Hematopoietic multipotent progenitor cell treated with erythropoietin and hydrocortisone succinate and interleukin-3 and kit ligand, for 15 days (in vitro differentiated cells): ENCODE measurements at regions not wholly inside any gene's neighbourhood (a gene's known extent, or its start where the extent isn't known, plus 50 kb on each side); places are given as distances from the start of the nearest gene placed in this dataset.

ENCODE experiments used
- DNase-seq: peaks from one replicate; pipeline ENCODE4 v3.0.0-alpha.2; 2015; ENCODE audit warnings: low spot score

- DNase-seq: no peak
Measured at GRCh38 chrX:22325096-22325495, 52.4 kb downstream of the CBLL2 start.

- no peak for DNase-seq
Measured at GRCh38 chrX:22329783-22330182, 57.1 kb downstream of the CBLL2 start.

DNA sequence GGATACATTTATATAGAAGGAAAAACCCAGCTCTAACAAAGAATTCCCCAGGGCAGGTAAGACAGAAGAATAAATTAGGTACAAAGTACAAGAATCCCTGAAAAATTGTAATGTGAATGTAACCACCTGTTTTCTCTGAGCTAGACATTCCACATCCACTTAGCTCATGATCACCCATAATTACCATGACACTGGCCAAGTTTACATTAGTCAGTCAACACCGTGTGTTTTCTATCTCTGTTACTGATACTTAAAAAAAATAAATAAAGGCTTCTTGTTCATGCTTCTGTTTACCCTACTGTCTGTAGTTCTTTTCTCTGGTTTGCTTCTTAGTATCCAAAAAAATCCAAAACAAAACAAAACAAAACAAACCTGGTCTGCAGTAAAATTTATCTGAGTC lies 66.0 kb downstream of the CBLL2 start:
- no peak for DNase-seq

DNA sequence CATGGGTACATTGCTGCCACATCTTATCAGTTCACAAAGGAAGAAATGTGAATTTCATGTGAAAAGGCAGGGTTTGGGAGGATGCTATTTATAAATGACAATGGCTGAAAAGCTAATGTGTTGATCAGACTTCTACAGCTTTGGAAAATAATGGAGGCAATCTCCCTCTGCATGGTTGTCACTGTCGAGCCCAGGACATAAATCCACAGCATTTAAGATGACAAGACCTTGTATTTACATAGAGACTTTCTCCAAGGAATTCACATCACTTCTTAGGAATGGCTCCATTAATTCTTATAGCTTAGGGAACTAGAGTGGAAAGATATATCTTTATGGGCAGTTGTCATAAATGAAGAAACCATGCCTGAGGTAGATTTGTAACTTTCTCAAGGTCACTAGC lies 66.7 kb downstream of the CBLL2 start:
- DNase-seq: no peak

DNA sequence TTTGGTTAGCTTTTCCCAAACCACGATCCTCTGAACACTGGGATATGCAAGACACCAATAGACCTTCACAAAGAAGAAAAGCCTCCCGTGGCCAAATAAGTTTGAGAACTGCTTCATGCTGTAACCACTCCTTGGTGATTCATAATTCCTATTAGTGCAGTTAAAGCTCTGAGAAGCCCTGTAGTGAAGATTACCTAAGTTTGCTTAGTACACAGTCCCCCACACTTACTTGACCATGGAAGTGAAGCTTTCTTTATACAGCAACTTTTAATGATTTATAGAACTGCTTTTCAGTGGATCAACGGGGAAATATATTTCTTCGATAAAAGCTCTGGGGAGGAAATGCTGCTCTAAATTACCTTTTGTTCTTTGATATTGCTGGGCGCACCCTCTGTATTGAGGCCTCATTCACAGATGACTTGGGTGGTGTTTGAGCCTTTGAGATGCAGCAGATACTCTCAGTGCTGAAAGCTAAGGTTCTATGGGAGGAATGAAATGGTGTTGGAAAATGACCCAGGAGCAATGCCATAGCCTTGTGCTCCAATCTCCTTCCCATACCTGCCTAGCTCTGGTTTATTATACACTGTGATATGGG lies 67.4 kb downstream of the CBLL2 start:
- DNase-seq: no peak

GRCh38 chrX:22343192-22343591 lies 70.5 kb downstream of the CBLL2 start:
- no peak for DNase-seq

DNA sequence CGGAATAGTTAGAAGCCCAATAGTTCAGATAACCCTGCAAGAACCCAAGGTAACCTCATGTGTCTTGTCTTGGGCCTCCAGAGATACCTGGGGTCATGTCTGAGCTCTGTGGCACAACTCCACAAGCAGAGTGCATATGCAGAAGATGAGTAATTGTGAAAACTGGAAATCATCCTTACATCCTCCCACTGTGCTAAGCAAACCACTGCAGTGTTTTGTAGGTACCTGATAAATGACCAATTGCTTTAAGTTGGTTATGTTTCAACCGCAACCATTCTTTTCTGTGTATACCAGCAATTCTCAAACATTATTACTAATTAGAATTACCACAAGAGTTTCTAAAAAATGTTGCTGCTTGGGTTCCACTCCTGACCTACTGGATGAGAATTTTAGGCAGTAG lies 73.2 kb downstream of the CBLL2 start:
- no peak for DNase-seq

DNA sequence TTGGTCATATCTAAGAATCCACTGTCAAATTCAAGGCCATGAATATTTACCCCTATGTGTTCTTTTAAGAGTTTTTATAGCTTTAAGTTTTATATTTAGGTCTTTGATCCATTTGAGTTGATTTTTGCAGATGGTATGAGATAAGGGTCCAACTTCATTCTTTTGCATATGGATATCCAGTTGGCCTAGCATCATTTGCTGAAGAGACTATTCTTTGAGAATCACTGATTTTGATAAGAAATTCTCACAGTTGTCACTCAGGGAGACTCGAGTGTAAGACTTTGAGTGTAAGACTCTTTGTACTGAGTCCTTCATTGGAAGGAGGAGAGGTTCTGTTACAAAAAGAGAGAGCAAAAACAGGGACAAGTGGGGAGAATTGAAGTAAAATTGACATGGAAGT lies 74.8 kb downstream of the CBLL2 start:
- no peak for DNase-seq

- no peak for DNase-seq
Measured at GRCh38 chrX:22349116-22349515, 76.4 kb downstream of the CBLL2 start.

GRCh38 chrX:22351076-22351475 lies 78.4 kb downstream of the CBLL2 start:
- DNase-seq: no peak

DNA sequence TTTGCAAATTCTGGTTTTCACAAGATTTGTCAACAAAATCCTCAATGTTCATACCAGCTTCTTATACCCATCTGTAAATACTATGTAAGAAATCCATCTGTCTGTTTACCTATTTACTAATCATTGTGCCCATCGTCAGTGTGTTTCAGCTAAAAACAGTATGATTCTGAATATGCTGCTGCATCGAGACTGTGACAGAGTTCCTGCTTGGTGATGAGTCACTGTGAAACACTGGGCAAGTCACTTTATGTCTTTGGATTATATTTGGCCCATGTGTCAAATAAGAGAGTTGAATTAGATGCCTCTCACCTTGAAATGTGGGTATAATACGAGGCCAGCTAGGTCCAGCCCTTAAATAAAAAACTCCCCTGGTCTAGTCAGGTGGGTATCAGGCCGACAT lies 79.3 kb downstream of the CBLL2 start:
- DNase-seq: no peak

GRCh38 chrX:22357621-22358020 lies 84.9 kb downstream of the CBLL2 start:
- no peak for DNase-seq

DNA sequence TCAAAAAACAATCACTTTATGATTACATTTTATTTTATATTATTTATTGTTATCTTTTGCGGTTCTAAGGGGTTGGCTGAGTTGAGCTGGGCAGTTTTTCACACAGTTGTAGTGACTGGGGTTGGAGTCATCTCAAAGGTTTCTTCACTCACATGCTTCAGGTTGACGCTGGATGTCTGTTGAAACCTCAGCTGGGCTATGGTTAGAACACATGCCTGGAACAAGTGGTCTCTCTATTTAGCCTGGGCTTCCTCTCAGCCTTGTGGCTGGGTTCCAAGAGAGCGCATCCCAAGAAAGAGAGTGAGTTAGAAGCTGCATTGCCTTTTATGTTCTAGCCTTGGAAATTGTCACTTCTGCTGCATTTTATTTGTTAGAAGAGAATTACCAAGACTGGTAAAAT lies 87.4 kb downstream of the CBLL2 start:
- no peak for DNase-seq

GRCh38 chrX:22365460-22365859 lies 92.7 kb downstream of the CBLL2 start:
- DNase-seq: no peak

DNA sequence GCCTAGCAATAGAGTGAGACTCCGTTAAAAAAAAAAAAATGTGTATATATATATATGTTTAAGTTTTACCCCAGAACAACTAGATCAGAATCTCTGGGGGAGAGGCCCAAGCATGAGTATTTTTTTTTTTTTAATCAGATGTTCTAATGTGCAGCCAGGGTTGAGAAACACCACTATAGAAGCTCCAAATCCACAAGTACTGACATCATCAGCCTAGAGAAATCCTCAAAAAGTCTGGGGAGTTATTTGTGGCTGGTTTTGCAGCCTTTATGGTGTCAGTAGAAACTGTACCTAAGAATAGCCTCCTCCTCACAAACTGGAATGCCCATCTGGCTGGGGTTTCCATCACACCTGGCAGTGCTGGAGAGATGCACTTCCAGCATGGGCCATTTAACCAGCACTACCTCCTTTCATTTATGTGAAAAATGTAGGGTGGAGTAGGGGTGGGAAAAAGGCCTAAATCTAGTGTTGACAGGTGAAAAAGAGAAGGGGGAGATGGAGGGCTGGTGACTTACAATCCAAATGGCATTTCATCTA lies 93.5 kb downstream of the CBLL2 start:
- no peak for DNase-seq

DNA sequence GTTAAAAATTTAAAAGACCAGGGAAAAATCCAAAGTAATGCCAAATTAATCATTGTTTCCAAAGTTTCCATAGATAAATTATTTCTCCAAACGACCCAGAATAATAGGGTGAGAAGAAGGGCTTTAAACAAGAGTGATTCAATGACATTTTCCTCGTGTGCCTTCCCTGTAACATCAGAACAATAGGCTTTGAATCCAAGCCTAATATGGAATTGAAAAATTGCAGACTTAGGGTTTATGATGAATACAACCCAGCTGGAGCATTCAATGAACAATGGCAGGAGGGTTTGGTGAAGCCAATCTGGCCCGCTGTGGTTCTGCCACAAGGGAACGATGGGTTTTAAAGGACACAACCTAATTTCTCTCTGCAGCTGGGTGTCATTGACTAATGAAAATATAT lies 94.2 kb downstream of the CBLL2 start:
- no peak for DNase-seq

DNA sequence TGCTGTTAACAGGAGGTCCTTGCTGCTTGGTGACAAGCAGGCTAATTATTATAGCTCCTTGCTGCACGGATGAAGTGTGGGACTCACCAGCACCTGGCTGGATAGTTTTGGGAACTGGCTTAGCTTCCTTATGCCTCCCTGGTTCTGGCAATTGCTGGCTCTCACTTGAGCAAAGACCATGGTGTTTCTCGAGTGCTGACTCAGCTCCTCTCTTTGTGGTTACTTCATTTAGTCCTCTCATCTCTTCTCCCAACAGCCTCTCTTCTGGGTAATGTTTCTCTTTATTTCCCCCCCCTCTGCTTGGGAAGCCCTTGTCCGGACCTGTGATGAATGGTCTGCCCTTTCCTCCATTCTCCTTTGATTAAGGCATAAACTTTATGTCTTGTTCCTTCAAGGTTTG lies 100.4 kb downstream of the CBLL2 start:
- no peak for DNase-seq

DNA sequence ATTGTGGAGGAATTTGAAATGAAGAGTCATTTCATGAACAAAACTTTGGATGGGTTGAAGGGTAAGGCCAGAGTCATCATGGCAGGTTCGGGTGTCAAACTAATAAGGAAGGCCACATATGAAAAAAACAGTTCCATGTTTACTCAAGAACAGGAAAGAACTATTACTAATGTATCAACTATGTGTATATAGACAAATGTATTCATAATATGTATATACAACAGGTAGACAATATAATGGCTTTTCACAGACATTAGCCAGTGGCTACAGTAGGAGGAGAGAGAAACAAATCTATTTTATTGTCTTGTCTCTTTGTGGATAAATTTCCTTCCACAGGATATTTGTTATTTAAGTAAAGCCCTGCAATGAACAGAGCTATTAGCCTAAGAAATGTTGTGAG lies 101.1 kb downstream of the CBLL2 start:
- no peak for DNase-seq

- DNase-seq: no peak
Measured at GRCh38 chrX:22376369-22376768, 103.7 kb downstream of the CBLL2 start.

GRCh38 chrX:22378296-22378695 lies 105.6 kb downstream of the CBLL2 start:
- no peak for DNase-seq

DNA sequence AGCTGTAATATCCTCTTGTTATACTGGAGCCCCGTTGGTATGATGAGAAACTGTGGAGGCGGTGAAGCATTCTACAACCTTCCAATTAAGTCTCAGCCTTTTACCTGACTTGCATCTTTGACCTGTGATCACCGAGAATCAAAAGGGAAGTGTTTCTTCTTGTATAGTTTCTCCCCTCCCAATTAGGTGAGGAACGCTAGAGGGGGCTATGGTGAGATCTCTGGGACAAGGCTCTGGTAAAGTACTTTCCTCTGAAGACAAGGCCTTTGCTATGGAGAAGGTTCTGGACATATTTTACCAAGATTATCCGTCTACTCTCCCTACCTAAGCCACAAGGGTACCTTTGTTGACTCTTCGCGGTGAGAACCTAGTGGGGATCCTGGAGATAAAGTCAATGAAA lies 111.3 kb downstream of the CBLL2 start:
- no peak for DNase-seq

- DNase-seq: no peak
Measured at GRCh38 chrX:22389556-22390179, 117.0 kb downstream of the CBLL2 start.

DNA sequence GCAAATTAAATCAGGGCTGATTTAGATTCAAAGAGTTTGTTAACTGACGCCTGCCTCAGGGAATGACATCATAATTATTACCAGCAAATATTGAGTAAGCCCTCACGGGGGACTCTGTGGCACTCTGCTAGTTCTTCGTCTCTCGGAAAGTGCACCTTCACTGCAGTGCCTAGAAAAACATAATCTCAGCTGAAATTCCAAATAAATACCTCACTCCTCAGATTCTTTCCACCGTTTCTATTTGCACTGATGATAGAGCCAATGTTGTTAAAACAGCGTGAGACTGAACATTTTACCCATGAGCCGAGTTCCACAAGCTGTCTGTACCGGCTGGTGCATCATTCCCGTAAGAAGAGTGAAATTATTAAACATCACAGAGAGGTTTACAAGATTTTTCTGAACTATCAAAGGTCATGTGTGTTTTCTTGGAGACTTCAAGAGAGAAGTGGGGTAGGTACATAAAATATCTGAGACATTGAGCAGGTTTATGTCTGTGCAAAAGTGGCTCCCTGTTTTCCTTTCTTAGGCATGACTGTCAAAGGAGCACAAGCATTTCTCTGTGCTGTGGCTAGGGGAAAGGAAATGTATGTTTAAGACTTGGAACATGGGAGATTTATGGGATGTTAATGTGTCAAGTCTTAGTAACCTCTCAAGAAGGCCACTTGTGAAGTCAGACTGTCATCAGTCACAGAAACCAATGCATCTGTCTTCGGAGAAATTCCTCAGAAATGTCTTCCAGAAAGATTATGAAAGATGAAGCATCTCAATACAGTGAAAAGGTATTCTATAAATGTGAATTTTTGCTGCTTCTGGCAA lies 119.6 kb downstream of the CBLL2 start:
- DNase-seq: no peak
